HG02885 (cell line): ENCODE measurements at regions not wholly inside any gene's neighbourhood (a gene's known extent, or its start where the extent isn't known, plus 50 kb on each side); places are given as distances from the start of the nearest gene placed in this dataset.
A peak's percentile ranks its signal among the peaks of the same experiment; 100 is the strongest.

Source experiments
- ATAC-seq: cut with Tn5 transposase; IDR thresholded peaks from one replicate; pipeline ENCODE4 v1.9.1; 2021; ENCODE audit warnings: mild to moderate bottlenecking; ENCODE audit not compliant: unreplicated experiment, poor library complexity

DNA sequence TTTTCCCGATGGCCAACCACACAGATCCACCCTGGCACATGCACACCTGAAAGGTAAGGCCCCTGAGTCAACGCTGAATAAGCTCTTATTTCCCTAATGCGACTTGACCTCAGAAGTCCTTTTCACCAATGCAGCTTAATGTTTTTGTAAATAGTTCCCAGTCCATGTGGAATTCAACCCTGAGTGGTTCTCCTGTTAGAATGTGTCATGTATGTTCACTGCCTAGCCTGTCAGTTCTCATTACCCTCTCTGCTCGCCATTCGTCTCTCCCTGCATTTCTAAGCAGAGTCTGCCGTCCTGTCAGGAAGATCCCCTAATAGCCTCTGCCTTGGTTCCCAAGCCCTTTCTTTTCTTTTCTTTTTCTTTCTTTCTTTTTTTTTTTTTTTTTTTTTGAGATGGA, 392.6 kb upstream of the SHH start:
- no peak for ATAC-seq

DNA sequence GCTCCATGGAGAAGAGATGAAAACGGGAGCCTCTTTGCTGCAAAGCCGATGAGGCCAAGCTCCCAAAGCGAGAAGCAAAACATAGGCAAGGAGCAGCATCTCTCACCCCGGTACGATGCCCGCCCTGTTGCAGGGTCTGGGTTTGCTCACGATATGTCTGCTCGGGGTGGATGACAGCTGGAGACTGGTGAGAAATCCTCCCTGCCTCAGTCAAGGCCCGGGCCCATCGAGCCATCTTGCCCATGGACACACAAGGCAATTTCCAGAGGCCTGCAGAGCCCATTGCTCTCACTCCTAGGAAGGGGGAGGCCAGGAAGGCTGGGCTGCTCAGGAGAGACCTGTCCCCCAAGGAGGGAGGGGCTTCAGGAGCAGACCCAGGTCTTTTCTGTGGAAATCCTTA, 391.7 kb upstream of the SHH start:
- ATAC-seq: no peak

GRCh38 chr7:156198277-156198676, 386.0 kb upstream of the SHH start:
- no peak for ATAC-seq

DNA sequence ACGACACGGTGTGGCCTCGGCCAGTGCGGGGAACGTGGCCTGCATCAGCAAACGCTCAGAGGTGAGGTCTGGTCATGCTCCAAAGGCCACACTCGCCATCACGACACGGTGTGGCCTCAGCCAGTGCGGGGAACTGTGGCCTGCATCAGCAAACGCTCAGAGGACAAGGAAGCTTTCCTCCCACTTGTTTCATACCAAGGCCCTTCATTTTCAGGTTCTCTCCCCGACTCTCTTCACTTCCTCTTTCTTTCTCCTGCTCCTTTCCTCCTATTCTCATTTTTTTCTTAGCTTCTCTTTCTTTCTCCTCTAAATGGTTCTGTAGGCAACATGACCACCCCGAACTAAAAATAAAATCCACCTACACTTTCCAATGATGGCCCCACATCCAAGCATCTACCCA, 384.4 kb upstream of the SHH start:
- peak; percentile 81 for ATAC-seq

DNA sequence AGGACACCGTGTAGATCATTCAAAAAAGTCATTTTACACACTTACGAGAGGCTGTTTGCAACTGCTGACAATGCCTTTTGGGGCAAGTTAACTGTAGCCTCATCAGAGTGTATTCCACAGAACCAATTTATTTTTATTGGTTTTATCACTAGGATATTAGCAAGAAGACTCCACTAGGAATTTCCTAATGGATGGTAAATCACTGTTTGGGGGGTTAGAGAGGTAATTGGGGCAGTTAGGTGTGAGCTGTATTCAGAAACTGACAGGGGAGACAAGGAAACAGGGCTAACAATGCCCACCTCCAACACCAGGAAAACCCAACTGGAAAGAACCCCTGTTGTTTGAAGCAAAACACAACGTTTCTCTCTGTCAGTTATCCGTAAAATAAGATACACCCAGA, 383.0 kb upstream of the SHH start:
- ATAC-seq: no peak

- ATAC-seq: no peak
Observed at GRCh38 chr7:156194813-156195212, 382.6 kb upstream of the SHH start.

DNA sequence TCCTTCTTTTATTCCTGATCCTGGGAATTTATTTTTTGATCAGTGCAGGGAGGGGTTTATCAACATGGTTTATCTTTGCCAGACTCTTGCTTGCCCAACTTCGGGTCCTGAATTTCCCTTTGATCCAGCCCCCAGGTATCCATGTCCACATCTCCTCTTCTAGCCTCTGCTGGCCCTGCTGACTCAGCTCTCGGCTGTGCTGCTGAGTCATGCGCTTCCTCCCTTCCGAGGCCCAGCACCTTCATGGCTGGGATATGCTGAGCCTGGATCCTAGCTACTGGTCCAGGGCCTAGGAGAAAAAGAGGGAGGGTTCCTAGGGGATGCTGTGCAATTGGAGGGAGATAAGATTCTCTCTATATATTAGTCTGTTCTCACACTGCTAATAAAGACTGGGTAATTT, 380.7 kb upstream of the SHH start:
- ATAC-seq: no peak

DNA sequence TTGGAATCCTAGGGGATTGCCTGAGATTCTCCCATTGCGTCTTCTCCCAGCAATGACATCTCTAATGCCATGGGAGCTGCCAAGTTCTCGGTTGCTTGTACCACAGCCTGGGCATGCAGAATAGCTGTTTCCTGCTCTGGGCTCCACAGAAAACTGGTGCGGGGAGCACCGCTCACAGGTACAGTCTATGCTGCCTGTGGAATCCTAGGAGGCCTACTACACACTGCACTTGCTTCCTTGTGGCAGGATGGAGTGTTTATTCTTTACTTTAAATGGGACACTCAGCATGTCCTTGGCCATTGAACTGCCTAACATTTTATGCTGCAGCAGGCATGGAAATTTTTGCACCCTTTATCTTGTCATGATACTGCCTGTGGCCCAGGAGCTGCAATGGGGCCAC, 378.8 kb upstream of the SHH start:
- no peak for ATAC-seq

DNA sequence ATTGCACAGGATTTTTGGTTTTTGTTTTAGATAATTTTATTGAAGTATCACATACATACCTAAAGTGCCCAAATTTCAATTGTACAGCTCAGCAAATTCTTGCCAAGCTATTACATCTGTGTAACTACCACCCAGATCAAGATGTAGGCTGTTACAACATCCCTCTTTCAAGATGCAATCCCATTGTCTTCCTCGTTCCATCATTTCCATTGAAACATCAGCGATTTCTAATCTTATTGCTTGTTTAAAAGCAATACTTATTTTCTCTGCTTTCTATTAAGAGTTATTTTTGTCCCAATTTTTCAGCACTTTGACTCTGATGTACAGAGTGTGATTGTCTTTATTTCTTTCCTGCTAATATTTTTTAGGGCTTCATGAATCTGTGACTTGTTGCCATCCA, 372.8 kb upstream of the SHH start:
- ATAC-seq: no peak

- ATAC-seq: no peak
Observed at GRCh38 chr7:156184164-156184563, 371.9 kb upstream of the SHH start.

DNA sequence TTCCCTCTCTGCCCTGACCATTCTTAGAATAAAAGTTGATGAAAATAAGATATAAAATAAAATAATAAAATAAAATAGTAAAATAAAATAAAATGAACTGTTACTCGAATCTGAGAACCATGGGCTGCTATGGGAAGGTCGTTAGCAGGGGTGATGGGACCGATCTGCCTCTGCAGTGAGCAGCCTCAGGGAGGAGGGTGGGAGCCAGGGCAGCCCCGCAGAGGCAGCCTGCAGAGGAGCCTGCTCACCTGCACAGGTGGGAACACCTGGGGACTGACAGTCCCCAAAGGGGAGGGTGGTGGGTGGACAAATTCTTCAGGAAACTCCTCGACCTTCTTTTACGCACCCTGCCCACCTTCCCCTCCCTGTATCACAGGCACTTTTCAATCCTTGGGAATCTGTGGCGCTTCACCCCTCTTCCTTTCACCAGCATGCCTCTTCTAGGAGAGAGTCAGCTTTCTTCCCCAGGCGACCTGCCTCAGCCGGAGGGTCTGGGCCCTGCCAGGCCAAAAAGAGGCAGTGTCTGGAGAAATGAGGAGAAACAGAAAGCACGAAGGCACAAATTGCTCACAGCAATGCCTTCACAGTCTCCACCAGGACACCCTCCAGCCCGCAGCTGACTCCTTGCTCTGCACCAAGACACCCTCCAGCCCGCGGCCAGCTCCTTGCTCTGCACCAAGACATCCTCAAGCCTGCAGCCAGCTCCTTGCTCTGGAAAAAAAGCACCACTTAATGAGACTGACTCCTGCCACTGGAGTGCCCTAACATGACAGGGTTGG, 368.4 kb upstream of the SHH start:
- ATAC-seq: no peak

DNA sequence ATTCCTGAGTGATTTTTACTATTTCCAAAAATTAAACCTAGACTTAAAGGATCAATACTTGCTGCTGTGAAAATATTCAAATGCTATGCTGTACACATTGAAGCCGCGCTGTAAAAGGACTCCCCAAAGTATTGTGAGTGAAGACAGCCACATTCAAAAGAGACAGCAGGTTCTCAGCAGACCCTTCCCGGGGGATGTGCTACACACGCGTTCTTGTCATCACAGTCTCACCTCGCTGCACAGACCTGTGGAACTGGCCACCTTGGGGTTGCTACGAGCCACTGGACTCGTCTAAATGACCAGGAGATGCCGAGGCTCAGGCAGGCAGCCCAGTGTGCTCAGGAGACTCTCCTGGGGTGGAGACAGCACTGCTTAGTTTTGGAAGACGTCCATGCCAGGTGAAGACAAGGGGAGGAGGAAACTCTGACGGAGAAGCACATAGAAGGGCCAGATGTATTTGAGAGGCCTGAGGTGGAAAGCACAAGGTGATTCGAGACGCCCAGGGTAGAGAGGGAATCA, 367.7 kb upstream of the SHH start:
- ATAC-seq: no peak

DNA sequence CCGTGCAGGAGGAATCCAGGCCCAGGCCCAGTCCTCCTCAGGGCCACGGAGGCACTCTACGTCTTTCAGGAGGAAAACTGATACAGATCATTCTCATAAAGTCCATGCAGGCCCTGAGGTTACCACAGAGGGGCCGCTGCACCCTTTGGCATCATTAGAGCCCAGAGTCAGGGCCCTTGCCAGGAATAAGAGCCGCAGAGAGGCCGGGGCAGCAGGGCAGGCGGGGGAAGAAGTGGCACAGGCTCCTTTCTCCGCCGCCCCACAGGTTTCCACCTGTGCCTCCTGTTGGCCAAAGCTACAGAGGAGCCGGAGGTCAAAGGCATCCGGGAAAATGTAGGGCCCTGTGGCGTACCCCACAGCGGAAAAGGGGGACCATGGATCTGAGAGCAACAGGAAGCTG, 366.6 kb upstream of the SHH start:
- ATAC-seq: no peak

DNA sequence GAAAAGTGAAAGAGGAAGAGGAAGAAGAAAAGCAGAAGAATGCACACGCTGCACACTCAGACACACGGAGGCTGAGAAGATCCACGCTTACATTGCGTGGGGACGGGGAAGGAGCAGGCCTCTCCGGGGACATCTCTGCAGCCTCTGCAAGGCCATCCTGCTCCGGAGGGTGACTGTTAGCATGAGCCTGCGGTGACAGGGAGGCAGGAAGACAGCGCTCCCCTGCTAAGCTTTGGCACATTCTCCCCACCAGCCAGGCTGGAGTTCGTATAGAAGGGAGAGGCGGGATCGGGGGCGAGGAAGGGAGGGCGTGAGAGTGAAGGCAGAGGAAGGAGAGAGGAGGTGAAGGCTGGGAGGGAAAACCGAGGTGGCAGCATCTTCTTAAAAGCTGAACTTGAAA, 366.0 kb upstream of the SHH start:
- ATAC-seq: no peak

GRCh38 chr7:156177422-156178055, 365.3 kb upstream of the SHH start:
- no peak for ATAC-seq

- ATAC-seq: no peak
Observed at GRCh38 chr7:156176039-156176438, 363.8 kb upstream of the SHH start.

- no peak for ATAC-seq
Observed at GRCh38 chr7:156175003-156175402, 362.7 kb upstream of the SHH start.

DNA sequence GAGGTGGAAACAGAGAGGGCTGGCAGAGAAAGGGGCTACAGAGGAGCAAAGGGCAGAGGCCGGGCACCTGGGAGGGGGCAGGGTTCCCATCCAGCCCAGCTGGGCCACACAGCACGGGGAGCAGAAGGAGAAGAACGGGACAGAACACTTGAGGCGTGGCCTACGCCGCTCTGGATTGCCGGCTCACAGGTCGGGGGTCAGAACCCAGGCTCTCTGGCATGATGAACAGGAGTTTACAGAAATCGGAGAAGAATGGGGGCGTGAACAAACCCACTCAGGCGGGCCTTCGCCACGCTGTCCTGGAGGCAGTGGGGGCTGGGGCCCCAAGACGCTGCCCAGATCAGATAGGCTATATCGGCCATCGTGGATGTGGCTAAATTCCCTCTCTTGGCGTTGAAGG, 362.2 kb upstream of the SHH start:
- ATAC-seq: no peak

DNA sequence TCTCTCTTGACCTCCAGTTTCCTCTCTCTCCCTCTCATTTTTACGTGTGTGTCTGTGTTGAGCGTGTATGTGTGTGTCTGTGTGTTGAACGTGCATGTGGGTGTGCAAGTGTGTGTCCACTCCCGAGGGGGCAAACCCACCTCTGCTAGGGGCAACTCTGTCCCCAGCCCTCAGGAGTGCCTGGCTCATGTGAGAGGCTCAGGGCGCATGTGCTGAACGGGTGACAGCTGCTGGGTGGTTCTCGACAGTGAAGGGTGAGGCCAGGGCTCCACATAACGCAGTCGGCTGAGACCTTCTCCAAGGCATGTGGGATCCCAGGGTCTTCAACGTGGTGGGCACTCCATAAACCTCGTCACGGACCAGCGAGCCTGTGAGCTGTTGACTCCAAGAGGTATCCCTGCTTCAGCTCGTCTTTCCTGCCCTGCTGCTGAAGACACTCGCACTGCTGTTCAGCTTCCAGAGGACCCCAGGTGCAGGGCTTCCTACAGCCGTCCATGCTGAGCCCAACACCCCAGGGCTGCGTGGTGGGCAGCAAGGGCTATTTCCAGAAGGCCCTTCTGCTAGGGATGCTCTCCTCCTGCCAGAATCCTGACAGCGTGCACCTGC, 361.6 kb upstream of the SHH start:
- no peak for ATAC-seq

GRCh38 chr7:156173346-156173745, 361.1 kb upstream of the SHH start:
- no peak for ATAC-seq

- no peak for ATAC-seq
Observed at GRCh38 chr7:156172638-156173037, 360.4 kb upstream of the SHH start.
